CD4-positive, alpha-beta memory T cell (primary cell): ENCODE measurements at regions not wholly inside any gene's neighbourhood (a gene's known extent, or its start where the extent isn't known, plus 50 kb on each side); places are given as distances from the start of the nearest gene placed in this dataset.

Experiments
- CTCF ChIA-PET: fragments of 350-600 bp; sonication (Branson Sonifier 250); formaldehyde crosslinking; loops from one replicate; lab custom pipeline; 2021; ENCODE audit warnings: inconsistent platforms; ENCODE audit not compliant: partially characterized antibody; lab: Charles Lee
- POLR2A ChIA-PET: fragments of 350-600 bp; sonication (Branson Sonifier 250); formaldehyde crosslinking; loops from one replicate; lab custom pipeline; 2021; ENCODE audit not compliant: partially characterized antibody; lab: Charles Lee
- DNase-seq, 5 donors: peaks; one replicate each; pipeline versions ENCODE4 v3.0.0 to v3.0.0-alpha.2; 2020 to 2022; ENCODE audit warnings: mixed read lengths in 1 of 5
- H3K27ac ChIP-seq: one replicate; pipeline ENCODE4 v1.7.0; 2013; ENCODE audit warnings: low read depth, low read length
- H3K27me3 ChIP-seq: 2 replicates; pipeline ENCODE4 v1.7.0; 2013; ENCODE audit warnings: mild to moderate bottlenecking, low read length, moderate library complexity; ENCODE audit not compliant: insufficient read depth
- H3K36me3 ChIP-seq: 2 replicates; pipeline ENCODE4 v1.7.0; 2013; ENCODE audit warnings: mild to moderate bottlenecking, low read length, moderate library complexity; ENCODE audit not compliant: insufficient read depth
- H3K4me1 ChIP-seq: 2 replicates; pipeline ENCODE4 v1.7.0; 2013; ENCODE audit warnings: mild to moderate bottlenecking, low read length, moderate library complexity; ENCODE audit not compliant: insufficient read depth
- H3K4me3 ChIP-seq, 2 donors: one replicate each; pipeline ENCODE4 v1.7.0; 2013; ENCODE audit warnings: low read length in 2 of 2, mild to moderate bottlenecking in 1 of 2
- H3K9me3 ChIP-seq, 2 donors: one replicate each; pipeline ENCODE4 v1.7.0; 2013; ENCODE audit warnings: low read length in 2 of 2, control low read depth in 1 of 2; ENCODE audit not compliant: control insufficient read depth in 1 of 2
- H3K27ac Mint-ChIP-seq, 7 donors: one replicate each; pipeline ENCODE4 v1.8.0; 2020 to 2021; ENCODE audit warnings: mixed read lengths in 7 of 7, mild to moderate bottlenecking in 6 of 7, inconsistent platforms in 3 of 7, moderate library complexity in 3 of 7
- H3K27me3 Mint-ChIP-seq, 2 donors: one replicate each; pipeline ENCODE4 v1.8.0; 2020 to 2021; ENCODE audit warnings: mixed read lengths in 2 of 2
- H3K36me3 Mint-ChIP-seq, 2 donors: one replicate each; pipeline ENCODE4 v1.8.0; 2020 to 2021; ENCODE audit warnings: mixed read lengths in 2 of 2, inconsistent platforms in 1 of 2, mild to moderate bottlenecking in 1 of 2
- H3K4me1 Mint-ChIP-seq, 4 donors: one replicate each; pipeline ENCODE4 v1.8.0; 2020 to 2021; ENCODE audit warnings: mixed read lengths in 4 of 4, mild to moderate bottlenecking in 1 of 4
- H3K4me3 Mint-ChIP-seq, 8 donors: one replicate each; pipeline ENCODE4 v1.8.0; 2020 to 2021; ENCODE audit warnings: mixed read lengths in 8 of 8, mild to moderate bottlenecking in 7 of 8, moderate library complexity in 6 of 8, inconsistent platforms in 3 of 8
- H3K9me3 Mint-ChIP-seq, 8 donors: one replicate each; pipeline ENCODE4 v1.8.0; 2020 to 2021; ENCODE audit warnings: mixed read lengths in 8 of 8, mild to moderate bottlenecking in 5 of 8, inconsistent platforms in 3 of 8, moderate library complexity in 1 of 8
- intact Hi-C: fragments of 100-400 bp; cut with micrococcal nuclease; formaldehyde crosslinking; loops from one replicate; pipeline ENCODE4 v1.15.1; 2023

- Mint-ChIP-seq H3K4me1 (no peaks in the 10 kb centered on the region), H3K36me3 (no peaks in the 10 kb centered on the region), H3K27me3 (peaks cover 2 to 3% of the 10 kb centered on the region in 2 donors), H3K9me3 (peaks cover 0 to 5% (median 1%) of the 10 kb centered on the region in 8 donors), H3K4me3 (no peak overlapping the region), H3K27ac (no peak overlapping the region)
- Histone ChIP-seq H3K36me3 (no peaks in the 10 kb centered on the region), H3K4me3 (no peak overlapping the region), H3K27ac (no peak overlapping the region), H3K9me3 (no peaks in the 10 kb centered on the region), H3K27me3 (no peaks in the 10 kb centered on the region), H3K4me1 (no peaks in the 10 kb centered on the region)
- intact Hi-C loops, result no loop called here
- ChIA-PET POLR2A (interaction anchor here (0.6 kb wide), 1 partner anchor 85 kb away, joined by 3 read pairs; no protein-coding TSS in a partner anchor), CTCF (no interaction called here)
- no peak for DNase-seq
Measured at GRCh38 chr15:94041746-94042145, 189.6 kb upstream of the MCTP2 start.

- CTCF ChIA-PET, result no interaction called here
- Mint-ChIP-seq H3K4me3 (no peak overlapping the region), H3K27ac (no peak overlapping the region)
Measured at GRCh38 chr15:94040541-94041248, 190.7 kb upstream of the MCTP2 start.

GRCh38 chr15:94036156-94036555 lies 195.2 kb upstream of the MCTP2 start:
- H3K9me3 ChIP-seq, result no peaks in the 10 kb centered on the region
- CTCF ChIA-PET, result no interaction called here

More at GRCh38 chr15:94040541-94041248, 190.7 kb upstream of the MCTP2 start:
- Mint-ChIP-seq H3K4me1 (no peaks in the 10 kb centered on the region), H3K36me3 (no peaks in the 10 kb centered on the region), H3K27me3 (peaks cover 5 to 10% of the 10 kb centered on the region in 2 donors), H3K9me3 (peaks cover 0 to 4% (median under 1%) of the 10 kb centered on the region in 8 donors)
- Histone ChIP-seq H3K27ac (no peak overlapping the region), H3K36me3 (no peaks in the 10 kb centered on the region), H3K9me3 (no peaks in the 10 kb centered on the region), H3K4me1 (no peaks in the 10 kb centered on the region), H3K4me3 (no peak overlapping the region), H3K27me3 (no peaks in the 10 kb centered on the region)
- intact Hi-C loops, result no loop called here
- POLR2A ChIA-PET, result no interaction called here
- DNase-seq, result no peak

GRCh38 chr15:94033683-94034020 lies 197.7 kb upstream of the MCTP2 start:
- H3K9me3 ChIP-seq, result no peaks in the 10 kb centered on the region
- H3K27me3 Mint-ChIP-seq, result peaks cover 7 to 16% of the 10 kb centered on the region in 2 donors
- no peak overlapping the region for H3K4me3 Mint-ChIP-seq
- H3K4me1 ChIP-seq, result no peaks in the 10 kb centered on the region
- no peak for DNase-seq
- H3K4me1 Mint-ChIP-seq, result no peaks in the 10 kb centered on the region
- H3K27ac ChIP-seq, result no peak overlapping the region
- H3K9me3 Mint-ChIP-seq, result peaks cover 0 to 4% (median 0%) of the 10 kb centered on the region in 8 donors
- intact Hi-C loops, result no loop called here
- ChIA-PET POLR2A (no interaction called here), CTCF (no interaction called here)
- no peaks in the 10 kb centered on the region for H3K27me3 ChIP-seq
- no peak overlapping the region for H3K4me3 ChIP-seq
- no peaks in the 10 kb centered on the region for H3K36me3 ChIP-seq
- no peak overlapping the region for H3K27ac Mint-ChIP-seq
- no peaks in the 10 kb centered on the region for H3K36me3 Mint-ChIP-seq

More at GRCh38 chr15:94036156-94036555, 195.2 kb upstream of the MCTP2 start:
- no peaks in the 10 kb centered on the region for H3K36me3 ChIP-seq
- Mint-ChIP-seq H3K4me1 (no peaks in the 10 kb centered on the region), H3K27me3 (peaks cover 5 to 16% of the 10 kb centered on the region in 2 donors), H3K9me3 (peaks cover 0 to 4% (median 0%) of the 10 kb centered on the region in 8 donors), H3K36me3 (no peaks in the 10 kb centered on the region), H3K4me3 (no peak overlapping the region), H3K27ac (no peak overlapping the region)
- H3K27me3 ChIP-seq, result no peaks in the 10 kb centered on the region
- intact Hi-C loops, result no loop called here
- no peak for DNase-seq
- POLR2A ChIA-PET, result no interaction called here
- H3K4me3 ChIP-seq, result no peak overlapping the region
- no peak overlapping the region for H3K27ac ChIP-seq
- no peaks in the 10 kb centered on the region for H3K4me1 ChIP-seq

- no peak for DNase-seq
- ChIA-PET POLR2A (no interaction called here), CTCF (no interaction called here)
- Mint-ChIP-seq H3K4me1 (no peaks in the 10 kb centered on the region), H3K36me3 (no peaks in the 10 kb centered on the region), H3K27me3 (peaks cover 9 to 16% of the 10 kb centered on the region in 2 donors), H3K4me3 (no peak overlapping the region), H3K9me3 (peaks cover 0 to 1% (median 0%) of the 10 kb centered on the region in 8 donors), H3K27ac (no peak overlapping the region)
- no peak overlapping the region for H3K27ac ChIP-seq
- intact Hi-C loops, result no loop called here
- H3K36me3 ChIP-seq, result no peaks in the 10 kb centered on the region
- no peaks in the 10 kb centered on the region for H3K27me3 ChIP-seq
- no peaks in the 10 kb centered on the region for H3K4me1 ChIP-seq
- no peaks in the 10 kb centered on the region for H3K9me3 ChIP-seq
- no peak overlapping the region for H3K4me3 ChIP-seq
Measured at GRCh38 chr15:94033014-94033682, 198.2 kb upstream of the MCTP2 start.

- intact Hi-C loops, result no loop called here
- Mint-ChIP-seq H3K9me3 (no peaks in the 10 kb centered on the region), H3K27me3 (peaks cover 9 to 17% of the 10 kb centered on the region in 2 donors), H3K4me3 (no peak overlapping the region), H3K4me1 (no peaks in the 10 kb centered on the region), H3K36me3 (no peaks in the 10 kb centered on the region), H3K27ac (no peak overlapping the region)
- Histone ChIP-seq H3K4me1 (no peaks in the 10 kb centered on the region), H3K9me3 (no peaks in the 10 kb centered on the region), H3K27ac (no peak overlapping the region), H3K27me3 (no peaks in the 10 kb centered on the region), H3K4me3 (no peak overlapping the region), H3K36me3 (no peaks in the 10 kb centered on the region)
- ChIA-PET CTCF (no interaction called here), POLR2A (no interaction called here)
- no peak for DNase-seq
Measured at GRCh38 chr15:94032571-94032970, 198.8 kb upstream of the MCTP2 start.

GRCh38 chr15:94031072-94031471 lies 200.3 kb upstream of the MCTP2 start:
- no peak overlapping the region for H3K4me3 ChIP-seq
- intact Hi-C loops, result no loop called here
- Mint-ChIP-seq H3K4me1 (no peaks in the 10 kb centered on the region), H3K4me3 (no peak overlapping the region), H3K36me3 (no peaks in the 10 kb centered on the region), H3K27me3 (peaks cover 4 to 13% of the 10 kb centered on the region in 2 donors), H3K9me3 (peaks cover 0 to 3% (median 0%) of the 10 kb centered on the region in 8 donors), H3K27ac (no peak overlapping the region)
- ChIA-PET POLR2A (no interaction called here), CTCF (no interaction called here)
- no peak for DNase-seq
- H3K27me3 ChIP-seq, result no peaks in the 10 kb centered on the region
- H3K36me3 ChIP-seq, result no peaks in the 10 kb centered on the region
- no peak overlapping the region for H3K27ac ChIP-seq
- no peaks in the 10 kb centered on the region for H3K9me3 ChIP-seq
- no peaks in the 10 kb centered on the region for H3K4me1 ChIP-seq
